SU-DHL-6 (cell line): ENCODE measurements at regions not wholly inside any gene's neighbourhood (a gene's known extent, or its start where the extent isn't known, plus 50 kb on each side); places are given as distances from the start of the nearest gene placed in this dataset.

Source experiments
- EZH2phosphoT487 ChIP-seq: fragments of 200-600 bp; sonication (generic), shearing (Covaris generic); conservative IDR thresholded peaks from 2 replicates; pipeline ENCODE4 v1.6.1; 2018; ENCODE audit warnings: mild to moderate bottlenecking, antibody characterized with exemption, low read length, moderate library complexity, mixed read lengths
- TF ChIP-seq, protein P1 (sequence below): fragments of 200-600 bp; sonication (generic); IDR thresholded peaks from one replicate; pipeline ENCODE4 v1.5.1; 2017; ENCODE audit warnings: antibody characterized with exemption, mild to moderate bottlenecking, low read length, moderate library complexity; ENCODE audit not compliant: insufficient read depth, poor library complexity, severe bottlenecking

DNA sequence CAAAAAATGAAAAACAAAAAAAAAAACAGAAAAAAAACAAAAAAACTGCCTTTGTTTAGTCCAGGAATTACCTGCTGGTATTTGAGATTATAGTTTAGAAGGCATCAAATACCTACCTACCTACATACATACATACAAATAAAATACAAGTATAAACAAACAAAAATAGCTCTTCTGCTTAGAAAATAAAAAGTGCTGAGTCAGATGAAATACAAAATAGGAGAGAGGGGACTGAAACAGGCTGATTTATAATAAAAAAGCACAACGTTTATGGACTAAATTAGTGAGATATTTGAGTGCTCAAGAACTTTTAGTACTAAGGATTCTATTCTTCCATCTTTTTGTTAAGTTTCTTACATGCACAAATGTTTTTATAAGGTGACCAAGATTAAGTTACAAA lies 980.8 kb downstream of the PLA2G4A start:
- TF ChIP-seq, protein P1, sequence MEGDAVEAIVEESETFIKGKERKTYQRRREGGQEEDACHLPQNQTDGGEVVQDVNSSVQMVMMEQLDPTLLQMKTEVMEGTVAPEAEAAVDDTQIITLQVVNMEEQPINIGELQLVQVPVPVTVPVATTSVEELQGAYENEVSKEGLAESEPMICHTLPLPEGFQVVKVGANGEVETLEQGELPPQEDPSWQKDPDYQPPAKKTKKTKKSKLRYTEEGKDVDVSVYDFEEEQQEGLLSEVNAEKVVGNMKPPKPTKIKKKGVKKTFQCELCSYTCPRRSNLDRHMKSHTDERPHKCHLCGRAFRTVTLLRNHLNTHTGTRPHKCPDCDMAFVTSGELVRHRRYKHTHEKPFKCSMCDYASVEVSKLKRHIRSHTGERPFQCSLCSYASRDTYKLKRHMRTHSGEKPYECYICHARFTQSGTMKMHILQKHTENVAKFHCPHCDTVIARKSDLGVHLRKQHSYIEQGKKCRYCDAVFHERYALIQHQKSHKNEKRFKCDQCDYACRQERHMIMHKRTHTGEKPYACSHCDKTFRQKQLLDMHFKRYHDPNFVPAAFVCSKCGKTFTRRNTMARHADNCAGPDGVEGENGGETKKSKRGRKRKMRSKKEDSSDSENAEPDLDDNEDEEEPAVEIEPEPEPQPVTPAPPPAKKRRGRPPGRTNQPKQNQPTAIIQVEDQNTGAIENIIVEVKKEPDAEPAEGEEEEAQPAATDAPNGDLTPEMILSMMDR: no peak
- TF ChIP-seq EZH2phosphoT487: no peak
